ENCODE measurements at regions not wholly inside any gene's neighbourhood (a gene's known extent, or its start where the extent isn't known, plus 50 kb on each side); places are given as distances from the start of the nearest gene placed in this dataset.

DNA sequence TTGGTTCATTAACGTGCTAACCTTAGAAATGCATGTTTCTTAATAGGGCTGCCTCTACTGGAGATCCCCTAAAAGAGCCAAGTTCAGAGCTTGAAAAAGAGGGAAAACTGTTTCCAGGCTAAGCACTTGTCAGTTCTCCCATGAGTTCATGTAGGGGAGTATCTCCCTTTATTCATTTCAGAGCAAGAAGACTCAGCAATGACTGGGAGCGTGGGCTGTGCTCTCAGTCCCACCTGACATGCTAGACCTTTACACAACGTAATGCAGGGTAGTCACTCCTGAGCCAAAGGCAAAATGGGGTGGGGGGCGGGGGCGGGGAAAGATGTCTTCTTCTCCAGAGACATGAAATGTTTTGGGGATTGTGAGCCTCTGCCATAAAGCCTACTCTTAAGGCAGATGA, 420.1 kb upstream of the MCTP2 start:
- DNase-seq (ENCODE audit: low spot score) (no peak), ATAC-seq (ENCODE audit: low FRiP score) (peak; percentile 59)
- TF ChIP-seq CTCF (IDR thresholded peaks at IDR 0.05): no peak

- no peak for TF ChIP-seq CTCF (IDR thresholded peaks at IDR 0.05)
- DNase-seq (ENCODE audit: low spot score) (no peak), ATAC-seq (ENCODE audit: low FRiP score) (no peak)
Measured at GRCh38 chr15:93809516-93809915, 421.8 kb upstream of the MCTP2 start.

DNA sequence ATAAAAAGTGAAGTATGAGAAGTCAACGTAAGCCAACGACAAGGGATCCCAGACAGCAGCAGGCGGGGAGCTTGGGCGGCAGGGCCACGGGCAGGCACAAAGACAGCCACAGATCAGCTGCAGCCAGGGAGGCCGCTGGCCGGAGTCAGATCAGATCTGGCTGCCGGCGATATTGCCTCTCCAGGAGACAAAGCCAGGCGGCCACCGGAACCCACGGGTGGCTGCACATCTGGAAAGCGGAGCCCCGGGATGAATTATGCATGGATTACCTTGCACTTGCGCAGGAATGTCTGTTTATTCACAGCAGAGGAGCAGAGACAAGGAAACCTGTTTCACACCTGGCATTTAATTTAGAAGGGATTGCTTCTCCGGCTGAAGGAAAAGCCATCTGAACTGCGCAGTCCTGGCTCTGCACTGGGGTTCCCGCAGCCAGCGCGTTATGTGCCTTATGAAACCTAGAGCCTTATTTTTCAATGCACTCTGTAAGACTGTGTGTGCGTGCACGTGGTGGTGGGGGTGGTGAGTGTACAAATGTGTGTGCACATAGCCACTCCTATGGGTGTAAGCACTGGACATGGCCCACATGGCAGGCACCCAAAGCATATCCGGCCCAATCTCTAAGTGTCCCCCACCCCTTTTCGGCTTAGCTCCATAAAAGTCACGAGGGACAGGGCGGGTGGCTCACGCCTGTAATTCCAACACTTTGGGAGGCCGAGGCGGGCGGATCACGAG, 427.8 kb upstream of the MCTP2 start:
- DNase-seq (ENCODE audit: low spot score): no peak
- TF ChIP-seq CTCF (IDR thresholded peaks at IDR 0.05): no peak
- ATAC-seq (ENCODE audit: low FRiP score): no peak

GRCh38 chr15:93801206-93801605, 430.2 kb upstream of the MCTP2 start:
- DNase-seq (ENCODE audit: low spot score): no peak
- ATAC-seq (ENCODE audit: low FRiP score): no peak
- no peak for TF ChIP-seq CTCF (IDR thresholded peaks at IDR 0.05)

DNA sequence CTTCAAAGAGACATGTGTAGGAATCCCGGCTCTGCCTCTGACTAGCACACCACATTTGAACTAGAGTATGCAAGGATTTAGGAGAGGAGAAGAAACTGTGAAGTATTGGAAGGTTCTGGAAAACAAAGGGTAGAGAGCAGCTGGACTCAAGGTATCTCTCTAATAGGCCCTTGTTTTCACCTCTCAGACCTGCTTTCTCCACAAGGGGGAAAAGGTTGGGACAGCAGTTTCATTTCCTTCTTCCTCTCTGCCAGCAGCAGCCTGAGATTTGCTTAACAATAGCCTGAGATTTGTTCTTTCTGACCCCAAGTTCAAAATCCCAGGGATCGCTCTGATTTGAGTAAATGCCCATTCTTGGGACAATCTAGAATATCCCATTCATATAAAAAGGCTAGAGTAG, 430.6 kb upstream of the MCTP2 start:
- no peak for DNase-seq (ENCODE audit: low spot score)

DNA sequence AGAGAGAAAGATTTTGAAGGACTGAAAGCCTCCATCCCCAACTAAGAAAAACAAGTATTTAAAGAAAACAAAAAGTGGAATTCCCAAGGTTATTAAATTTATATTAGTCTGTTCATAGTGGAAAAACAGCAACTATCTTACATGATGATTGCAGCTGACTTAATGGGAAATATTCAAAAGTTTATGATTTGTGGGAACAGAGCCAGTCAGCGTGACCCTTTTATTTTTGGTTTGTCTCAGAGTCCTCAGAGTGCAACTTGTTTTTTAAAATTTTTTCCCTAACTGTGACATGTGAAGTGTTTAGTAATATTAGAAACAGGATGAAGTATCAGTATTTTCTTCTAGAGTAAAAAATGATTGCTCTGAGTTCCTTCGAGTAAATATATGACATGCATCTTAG, 441.9 kb upstream of the MCTP2 start:
- ATAC-seq (ENCODE audit: low FRiP score): no peak
- DNase-seq (ENCODE audit: low spot score): no peak
- no peak for TF ChIP-seq CTCF (IDR thresholded peaks at IDR 0.05)

More for the DNA sequence above, 430.6 kb upstream of the MCTP2 start:
- ATAC-seq (ENCODE audit: low FRiP score): no peak
- no peak for TF ChIP-seq CTCF (IDR thresholded peaks at IDR 0.05)

- no peak for DNase-seq (ENCODE audit: low spot score)
- ATAC-seq (ENCODE audit: low FRiP score): no peak
- TF ChIP-seq CTCF (IDR thresholded peaks at IDR 0.05): no peak
Measured at GRCh38 chr15:93780073-93780472, 451.3 kb upstream of the MCTP2 start.
